Cerebellar nuclear complex (tissue), 1 donor: ENCODE measurements at regions not wholly inside any gene's neighbourhood (a gene's known extent, or its start where the extent isn't known, plus 50 kb on each side); places are given as distances from the start of the nearest gene placed in this dataset.
"Not testable (repeated sequence)": the region's sequence is repeated elsewhere in the genome, so short reads cannot be mapped to it uniquely, and the experiment has no call there.

Experiments
- DNase-seq, 2 experiments: peaks; one replicate each; lab custom pipeline; 2025; lab: John Stamatoyannopoulos, UW

DNA sequence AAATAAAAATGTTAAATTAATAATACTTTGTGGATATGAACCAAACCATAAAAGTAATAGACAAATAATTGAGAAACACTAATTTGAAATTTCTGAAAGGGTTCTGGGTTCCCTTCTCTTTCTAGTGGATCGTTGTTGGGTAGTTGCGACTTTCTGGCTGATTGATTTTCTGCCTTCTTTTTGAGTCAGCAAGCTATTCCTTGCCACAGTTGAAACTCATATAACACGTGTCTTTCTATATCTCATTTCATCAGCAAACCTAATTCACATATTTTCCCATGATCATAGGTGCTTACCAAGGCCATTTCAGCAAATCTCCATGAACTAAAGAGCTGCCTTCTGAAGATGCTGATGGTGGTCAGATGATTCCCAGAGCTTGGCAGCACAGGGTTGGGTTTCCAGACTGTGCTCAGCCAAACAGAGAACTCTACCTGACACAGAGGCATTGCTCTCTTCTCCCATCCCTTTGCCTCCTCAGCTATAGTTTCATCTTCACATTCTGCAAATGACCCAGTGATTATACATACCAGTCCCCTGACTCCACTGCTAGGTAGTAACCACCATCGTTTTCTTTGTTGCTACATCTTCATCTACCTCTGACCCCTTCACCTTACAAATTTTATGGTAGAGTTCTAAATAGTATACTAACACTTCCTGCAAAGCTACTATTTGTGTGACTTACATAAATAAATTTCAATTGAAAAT is 383.9 kb upstream of the DPH6 start:
- DNase-seq, result no peak

- DNase-seq, result no peak
Measured at GRCh38 chr15:35931799-35932341, 385.9 kb upstream of the DPH6 start.

GRCh38 chr15:35932531-35932930 is 386.6 kb upstream of the DPH6 start:
- no peak for DNase-seq

- no peak for DNase-seq
Measured at GRCh38 chr15:35933531-35933930, 387.6 kb upstream of the DPH6 start.

DNA sequence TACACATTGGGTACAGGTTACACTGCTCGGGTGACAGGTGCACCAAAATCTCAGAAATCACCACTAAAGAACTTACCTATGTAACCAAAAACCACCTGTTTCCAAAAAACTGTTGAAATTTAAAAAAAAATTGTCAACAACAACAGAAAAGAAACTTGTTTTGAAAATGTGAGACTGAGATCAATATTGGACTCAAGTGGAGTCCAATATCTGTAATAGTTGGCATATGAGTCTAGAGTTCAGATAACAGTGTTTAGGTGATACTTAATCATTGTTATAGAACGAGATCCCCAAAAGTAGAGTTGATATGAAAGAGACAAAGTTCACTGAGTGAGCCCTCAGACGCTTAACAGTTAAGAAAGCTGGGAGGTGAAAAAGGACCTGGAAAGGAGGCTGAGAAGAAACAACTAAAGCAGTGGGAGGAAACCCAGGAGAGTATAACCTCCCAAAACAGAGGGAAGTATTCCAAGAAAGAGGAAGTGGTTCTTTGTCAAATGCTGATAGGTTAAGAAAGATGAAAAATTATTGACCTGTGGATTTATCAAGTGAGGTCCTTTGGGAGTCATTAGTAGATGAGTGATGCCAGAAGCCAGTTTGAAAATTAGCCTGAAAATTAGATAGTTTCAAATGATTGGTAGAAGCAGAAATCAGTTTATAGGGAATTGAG is 388.6 kb upstream of the DPH6 start:
- no peak for DNase-seq

- no peak for DNase-seq
Measured at GRCh38 chr15:35936284-35936683, 390.3 kb upstream of the DPH6 start.

GRCh38 chr15:35937380-35937779 is 391.4 kb upstream of the DPH6 start:
- DNase-seq, result no peak

GRCh38 chr15:35944945-35945585 is 399.1 kb upstream of the DPH6 start:
- no peak for DNase-seq

- no peak for DNase-seq
Measured at GRCh38 chr15:35953424-35953823, 407.5 kb upstream of the DPH6 start.

- DNase-seq, result no peak
Measured at GRCh38 chr15:35956056-35956455, 410.1 kb upstream of the DPH6 start.

DNA sequence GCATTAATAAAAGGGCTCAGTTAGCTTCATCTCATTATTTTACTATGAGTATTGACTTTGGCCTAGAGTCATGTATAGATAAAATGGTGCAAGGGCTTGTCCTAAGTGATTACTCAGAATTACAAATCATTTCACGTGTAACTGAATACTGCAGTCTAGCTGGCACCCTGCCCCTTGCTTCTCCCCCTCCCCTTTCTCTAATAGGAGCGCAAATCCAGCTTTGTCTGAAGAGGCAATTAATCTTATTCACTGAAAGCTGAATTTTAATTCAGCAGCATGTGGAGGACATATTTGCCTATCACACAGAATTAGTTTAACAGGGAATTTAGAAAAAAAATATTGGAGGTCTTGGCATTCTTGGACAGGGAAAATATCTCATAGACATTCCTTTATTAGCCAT is 412.1 kb upstream of the DPH6 start:
- DNase-seq, result no peak

DNA sequence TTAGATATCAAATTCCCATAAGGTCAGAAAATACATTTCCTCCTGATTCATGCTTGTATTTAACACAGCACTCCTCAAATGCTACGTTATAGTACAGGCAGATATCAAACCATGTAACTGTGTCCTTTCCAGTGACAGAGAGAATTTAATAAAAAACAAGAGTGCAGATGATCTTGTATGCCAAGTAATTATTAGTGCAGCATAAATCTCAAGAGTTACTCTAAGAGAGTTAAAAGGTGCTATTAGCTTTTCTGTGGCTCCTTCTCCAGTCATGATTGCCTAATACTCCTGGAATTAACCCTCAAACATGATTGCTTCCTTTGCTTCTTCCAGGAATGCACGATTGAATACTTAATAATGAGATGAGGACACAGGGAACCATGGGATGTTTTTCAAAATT is 413.0 kb upstream of the DPH6 start:
- DNase-seq, result no peak

DNA sequence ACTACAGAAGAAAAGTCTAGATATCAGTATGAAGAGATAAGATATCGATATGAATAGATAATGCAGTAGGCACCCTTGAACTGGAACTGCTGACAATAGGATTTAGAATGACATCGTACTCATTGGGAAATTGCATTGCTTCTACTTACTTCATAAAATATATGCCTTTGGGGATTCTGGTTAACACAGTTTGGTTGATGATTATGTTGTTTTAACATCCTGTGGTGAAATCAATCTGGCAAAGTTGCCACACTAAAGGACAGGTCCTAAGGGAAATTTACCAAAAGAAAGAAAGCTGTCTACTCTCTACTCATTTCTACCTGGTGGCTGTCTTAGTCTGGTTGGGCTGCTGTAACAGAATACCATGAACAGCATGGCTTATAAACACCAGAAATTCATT is 417.4 kb upstream of the DPH6 start:
- DNase-seq, result no peak

- DNase-seq, result no peak
Measured at GRCh38 chr15:35966781-35967180, 420.8 kb upstream of the DPH6 start.

GRCh38 chr15:35967968-35968367 is 422.0 kb upstream of the DPH6 start:
- not testable (repeated sequence) for DNase-seq

DNA sequence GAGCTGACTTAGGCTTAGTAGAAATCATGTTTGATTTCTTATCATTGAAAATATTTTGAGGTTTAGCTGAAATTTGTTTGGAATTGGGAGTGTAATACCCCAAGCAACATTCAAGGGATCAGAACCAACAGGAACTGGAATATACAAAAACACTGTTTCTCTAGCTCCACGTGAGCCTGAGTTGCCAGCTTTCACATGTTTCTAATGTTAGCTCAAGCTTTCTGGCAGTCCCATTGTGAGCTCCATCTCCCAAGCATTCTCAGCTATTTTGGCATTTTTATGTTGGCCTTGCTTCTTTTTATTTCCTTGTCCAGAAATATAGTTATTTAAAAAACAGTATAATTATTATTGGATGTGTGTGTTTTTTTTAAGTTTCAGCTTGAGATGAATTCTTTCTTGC is 427.1 kb upstream of the DPH6 start:
- no peak for DNase-seq

DNA sequence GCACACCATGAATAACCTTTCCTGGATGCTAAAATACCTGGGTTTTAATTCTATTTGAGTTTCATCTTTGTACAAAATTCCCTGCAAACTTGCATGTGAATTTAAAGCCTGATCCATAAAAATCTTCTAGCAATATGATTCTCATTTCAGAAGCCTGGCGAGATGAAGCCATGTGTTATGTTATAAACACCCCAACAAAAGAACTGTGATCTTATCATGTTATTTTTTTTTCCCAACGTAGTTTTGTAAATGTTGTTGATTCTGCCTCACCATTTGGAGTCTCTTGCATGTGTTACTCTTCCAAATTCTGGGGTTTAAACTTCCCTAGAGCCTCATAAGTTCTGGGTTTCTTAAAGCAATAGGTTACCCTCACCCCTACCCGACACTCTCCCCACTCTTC is 428.1 kb upstream of the DPH6 start:
- no peak for DNase-seq

GRCh38 chr15:35975941-35976340 is 430.0 kb upstream of the DPH6 start:
- no peak for DNase-seq

GRCh38 chr15:35979608-35980007 is 433.6 kb upstream of the DPH6 start:
- no peak for DNase-seq

DNA sequence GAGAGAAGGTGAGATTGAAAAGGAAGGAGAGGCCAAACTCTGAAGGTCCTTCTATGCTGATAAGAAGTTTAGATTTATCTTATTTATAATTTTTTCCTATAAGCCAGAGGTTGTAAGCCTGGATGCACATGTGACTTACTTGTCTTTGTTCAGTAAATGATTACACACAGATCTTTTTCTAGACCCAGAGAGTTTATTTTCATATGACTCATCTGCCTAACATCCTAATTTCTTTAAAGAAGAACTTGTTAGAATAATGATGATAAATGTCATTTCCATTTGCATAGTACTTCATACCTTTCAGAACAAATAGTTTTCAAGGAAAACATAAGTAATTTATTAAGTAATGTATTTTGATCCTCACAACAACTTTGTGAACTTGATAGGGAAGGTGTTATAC is 434.8 kb upstream of the DPH6 start:
- no peak for DNase-seq

DNA sequence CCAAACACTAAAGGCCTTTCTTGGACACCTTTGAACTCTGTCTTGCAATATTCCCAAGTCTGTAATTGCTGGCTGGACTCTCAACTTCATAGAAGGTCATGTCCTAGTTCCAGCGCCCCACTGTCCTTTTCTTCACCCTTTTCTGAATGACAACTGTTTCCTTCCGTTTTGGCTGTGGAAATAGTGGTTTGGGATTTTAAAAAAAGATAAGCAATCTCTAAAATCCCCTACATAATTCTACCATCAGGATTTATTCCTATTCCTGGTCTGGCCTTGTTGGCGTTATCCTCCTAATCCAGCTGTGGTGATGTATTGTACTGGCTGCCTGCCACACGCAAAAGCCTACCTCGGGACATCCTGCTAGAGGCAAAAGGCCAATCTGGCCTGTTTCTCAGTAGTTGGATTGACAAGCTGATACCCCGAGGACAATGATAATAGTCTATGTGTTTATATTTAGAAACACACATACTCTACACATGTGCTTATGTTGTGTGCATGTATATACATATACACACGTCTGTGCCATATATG is 440.3 kb upstream of the DPH6 start:
- DNase-seq, result no peak

DNA sequence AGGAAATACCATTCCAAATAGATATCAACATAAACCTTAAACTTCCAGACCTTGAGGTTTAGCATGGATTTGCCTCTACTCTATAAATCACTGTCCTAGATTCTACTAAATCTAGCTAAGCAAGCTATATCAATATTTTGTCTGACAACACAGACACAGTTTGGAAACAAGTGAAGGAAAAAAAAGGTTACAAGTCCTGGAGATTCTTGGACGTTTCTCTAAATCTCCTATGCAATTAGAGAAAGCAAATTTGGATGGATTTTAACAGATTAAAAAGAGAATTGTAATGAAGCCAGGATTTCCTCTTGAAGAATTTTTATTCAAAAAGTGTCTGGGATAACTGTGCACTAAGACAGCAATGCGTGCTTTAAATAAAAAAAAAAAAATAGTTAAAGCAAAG is 441.1 kb upstream of the DPH6 start:
- DNase-seq, result no peak

DNA sequence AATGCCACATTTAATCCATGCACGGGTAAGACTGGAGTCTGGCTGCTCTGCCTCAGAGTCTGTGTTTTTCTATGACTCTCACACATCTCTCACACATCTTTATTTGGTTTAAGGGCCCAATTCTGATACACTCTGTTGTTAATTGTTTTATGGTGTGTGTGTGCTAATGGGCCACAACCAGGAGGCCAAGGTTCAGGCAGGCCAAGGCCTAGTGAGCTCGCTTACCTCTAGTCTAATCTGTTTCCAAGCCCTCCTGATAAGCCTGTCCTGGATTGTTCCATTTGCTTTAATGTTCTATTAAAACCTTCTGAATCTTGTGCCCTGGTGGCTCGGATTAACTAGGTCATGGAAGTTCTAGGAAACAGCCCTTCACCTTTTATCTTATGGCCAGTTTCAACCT is 445.4 kb upstream of the DPH6 start:
- DNase-seq, result no peak
